HG03280 (cell line): ENCODE measurements at regions not wholly inside any gene's neighbourhood (a gene's known extent, or its start where the extent isn't known, plus 50 kb on each side); places are given as distances from the start of the nearest gene placed in this dataset.

Experiments used
- ATAC-seq: cut with Tn5 transposase; IDR thresholded peaks from one replicate; pipeline ENCODE4 v1.9.1; 2021; ENCODE audit warnings: mild to moderate bottlenecking, moderate library complexity; ENCODE audit not compliant: unreplicated experiment

DNA sequence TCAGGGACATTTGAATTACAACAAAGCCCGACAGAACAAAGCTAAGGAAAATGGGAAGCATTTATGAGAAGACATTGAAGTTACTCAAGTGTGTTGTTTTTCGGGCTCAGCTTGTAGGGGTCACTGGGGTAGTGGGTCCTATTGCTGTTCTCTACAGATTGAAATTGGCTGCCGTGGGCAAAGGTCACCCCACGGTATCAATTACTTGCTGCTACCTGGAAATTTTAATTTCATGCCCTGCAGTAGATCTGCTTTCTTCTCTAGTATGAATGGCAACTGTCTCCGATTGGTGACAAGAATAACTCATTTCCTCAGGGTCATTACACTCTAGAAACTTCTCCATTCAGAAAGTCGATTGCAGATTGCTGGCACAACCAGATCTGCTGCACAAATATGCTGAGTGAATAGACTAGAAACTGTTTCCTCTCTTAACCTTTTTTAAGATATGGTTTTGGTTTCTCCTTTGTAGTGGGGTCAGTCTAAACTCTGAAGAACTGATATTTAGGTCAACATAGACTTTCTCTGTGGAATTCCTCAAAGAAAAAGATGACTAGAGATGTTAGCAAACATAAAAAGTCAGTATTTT is 454.1 kb downstream of the ARHGEF28 start:
- ATAC-seq: no peak

DNA sequence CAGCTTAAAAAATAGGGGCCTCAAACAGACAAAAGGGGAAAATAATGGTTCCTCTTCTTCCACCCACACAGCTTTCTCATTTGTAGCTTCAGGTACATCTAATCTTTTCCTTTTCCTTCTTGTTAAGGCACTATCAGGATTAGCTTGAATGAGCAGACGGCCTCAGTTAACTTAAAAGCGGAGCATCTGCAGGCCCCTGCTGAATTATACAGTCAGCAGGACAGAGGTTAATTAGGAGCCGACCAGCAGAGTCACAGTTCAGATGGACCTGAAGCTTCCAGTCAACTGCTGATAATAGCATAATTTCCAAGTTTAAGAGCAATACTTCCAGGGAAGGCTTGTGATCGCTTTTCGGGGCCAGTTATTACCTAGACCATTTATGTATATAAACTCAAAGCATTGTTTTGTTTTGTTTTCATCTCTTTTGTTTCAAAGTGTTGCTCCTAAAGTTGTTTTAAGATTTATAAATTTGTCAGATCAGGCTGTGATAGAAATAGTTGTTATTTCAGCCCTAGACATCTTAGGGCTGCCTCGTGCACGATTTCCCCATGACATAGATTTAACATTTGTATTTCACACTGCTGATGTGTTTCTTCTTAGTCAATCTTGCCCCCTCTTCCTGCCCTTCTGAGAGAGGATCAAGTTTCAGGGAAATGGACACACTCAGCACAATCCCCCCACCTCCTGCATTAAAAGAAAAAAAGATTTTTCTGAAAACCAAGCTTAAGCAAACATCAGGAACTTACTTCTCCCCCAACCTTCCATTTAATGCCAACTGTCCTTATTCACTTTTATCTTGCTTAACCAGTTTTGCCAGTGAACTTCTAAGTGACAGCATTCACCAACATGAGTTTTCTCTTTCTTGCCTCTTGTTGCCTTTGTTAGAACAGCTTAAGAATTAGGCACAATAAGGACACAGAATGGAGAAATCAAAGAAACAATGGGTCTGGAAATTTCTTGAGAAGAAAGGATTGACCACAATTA is 449.8 kb downstream of the ARHGEF28 start:
- ATAC-seq: no peak

DNA sequence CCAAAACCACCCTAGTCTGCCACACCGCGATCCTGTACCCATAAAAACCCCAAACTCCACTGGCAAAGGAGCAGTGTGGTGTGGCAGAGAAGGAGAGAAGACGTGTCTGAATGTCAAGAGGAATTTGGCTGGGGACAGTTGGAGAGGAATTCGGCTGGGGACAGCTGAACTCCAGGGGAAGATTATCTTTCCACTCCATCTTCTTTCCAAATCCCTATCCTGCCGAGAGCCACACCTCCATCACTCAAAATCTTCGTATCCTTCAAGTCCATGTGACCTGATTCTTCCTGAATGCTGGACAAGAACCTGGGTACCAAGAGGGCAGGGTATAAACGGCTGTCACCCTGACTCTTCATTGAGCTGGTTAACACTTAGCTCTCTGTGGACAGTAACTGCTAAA is 448.1 kb downstream of the ARHGEF28 start:
- no peak for ATAC-seq

DNA sequence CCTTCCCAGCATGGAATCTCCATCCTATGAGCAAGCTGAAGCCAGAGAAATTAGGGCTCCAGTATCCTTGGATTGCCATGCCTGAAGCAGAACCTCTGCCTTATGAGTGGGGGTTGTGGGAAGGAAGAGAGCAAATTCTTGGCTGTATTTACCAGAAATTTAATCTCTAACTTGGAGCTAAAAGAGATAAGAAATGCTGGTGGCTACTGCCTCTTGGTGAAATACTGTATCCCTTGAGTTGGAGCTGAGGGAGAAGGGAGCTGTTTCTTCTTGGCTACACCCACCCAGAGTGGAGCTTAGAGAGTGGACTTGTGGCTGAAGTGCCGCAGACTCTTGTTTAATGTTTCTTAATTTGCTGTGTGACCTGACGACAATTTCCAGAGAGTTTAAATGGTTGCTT is 447.3 kb downstream of the ARHGEF28 start:
- no peak for ATAC-seq

DNA sequence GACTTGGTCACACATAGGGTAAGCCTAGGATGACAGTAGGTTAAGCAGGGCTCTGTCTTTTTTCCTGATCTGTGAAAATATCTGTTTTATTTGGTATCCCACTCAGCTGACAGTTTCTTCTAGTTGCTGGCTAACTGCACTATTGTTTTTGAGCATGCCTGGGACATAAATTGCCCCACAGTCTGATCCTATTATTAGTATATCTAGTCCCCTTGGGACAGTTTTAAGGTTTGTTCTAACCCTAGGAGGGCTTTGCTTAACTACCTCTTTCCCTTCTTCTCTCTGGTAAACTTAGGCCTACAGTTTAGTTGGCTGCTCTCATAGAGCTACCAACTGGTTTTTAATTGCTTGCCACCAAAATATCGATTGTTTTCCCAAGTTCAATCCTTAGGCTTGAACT is 446.6 kb downstream of the ARHGEF28 start:
- no peak for ATAC-seq

DNA sequence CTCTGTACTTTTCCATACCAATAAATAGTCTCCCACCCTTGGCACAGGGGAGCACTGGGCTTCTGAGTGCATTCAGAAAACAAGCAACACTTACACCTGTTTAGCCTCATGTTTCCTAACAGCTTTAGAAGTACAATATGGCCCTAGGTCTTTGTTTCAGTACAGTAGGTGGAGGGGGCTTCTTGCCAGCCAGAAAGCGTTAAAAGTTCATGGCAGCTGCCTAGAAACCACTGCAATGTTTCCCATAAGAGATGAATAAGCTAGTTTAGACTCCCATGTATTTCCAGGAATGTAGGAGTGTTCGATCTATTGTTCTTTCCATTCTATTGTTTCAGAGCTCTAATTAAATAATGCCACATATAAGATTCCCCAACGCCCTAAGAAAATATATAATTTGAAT is 444.8 kb downstream of the ARHGEF28 start:
- ATAC-seq: no peak

DNA sequence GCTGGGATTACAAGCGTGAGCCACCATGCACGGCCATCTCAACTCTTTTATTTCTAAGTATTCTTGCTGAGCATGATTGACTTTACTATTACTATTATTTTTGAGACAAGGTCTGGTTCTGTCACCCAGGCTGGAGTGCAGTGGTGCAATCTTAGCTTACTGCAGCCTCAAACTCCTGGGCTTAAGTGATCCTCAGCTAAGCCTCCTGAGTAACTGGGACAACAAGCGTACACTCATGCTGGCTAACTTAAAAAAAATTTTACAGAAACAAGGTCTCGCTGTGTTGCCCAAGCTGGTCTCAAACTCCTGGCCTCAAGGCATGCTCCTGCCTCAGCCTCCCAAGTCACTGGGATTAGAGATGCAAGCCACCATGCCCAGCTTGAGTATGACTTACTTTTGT is 443.7 kb downstream of the ARHGEF28 start:
- ATAC-seq: no peak

DNA sequence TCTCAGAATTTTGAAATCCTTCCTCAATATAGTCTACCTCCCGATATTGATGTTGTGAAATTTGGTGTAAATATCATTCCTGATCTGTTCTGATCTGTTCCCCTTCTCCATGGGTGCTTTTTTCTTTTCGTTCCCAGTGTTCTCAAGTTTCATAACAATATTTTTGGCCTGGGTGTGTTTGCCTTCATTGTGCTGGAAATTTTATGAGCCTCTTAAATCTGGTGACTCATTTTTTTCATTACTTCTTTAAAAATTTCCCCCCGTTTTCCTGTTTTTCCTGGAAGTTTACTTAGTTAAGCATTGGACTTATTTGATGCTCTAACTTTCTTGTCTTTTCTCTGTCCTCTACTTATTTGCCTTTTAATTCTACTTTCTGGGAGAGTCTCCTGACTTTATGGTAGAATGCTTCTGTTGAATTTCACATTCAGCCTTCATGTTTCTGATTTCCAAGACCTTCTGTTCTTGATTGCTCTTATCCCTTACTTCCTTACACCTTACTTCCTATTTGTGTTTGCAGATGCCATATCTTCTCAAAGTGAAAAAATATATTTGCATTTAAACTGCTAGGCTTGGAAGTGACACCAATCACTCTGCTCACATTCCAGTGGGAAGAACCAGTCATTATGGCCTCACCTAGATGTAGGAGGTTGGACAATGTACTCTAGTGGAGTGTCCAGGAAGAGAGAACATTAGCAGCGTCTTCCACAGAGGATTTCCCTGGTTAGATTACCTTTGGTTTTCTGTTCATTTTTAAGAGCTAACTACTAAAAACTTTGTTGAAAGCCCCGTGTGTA is 441.9 kb downstream of the ARHGEF28 start:
- ATAC-seq: no peak

DNA sequence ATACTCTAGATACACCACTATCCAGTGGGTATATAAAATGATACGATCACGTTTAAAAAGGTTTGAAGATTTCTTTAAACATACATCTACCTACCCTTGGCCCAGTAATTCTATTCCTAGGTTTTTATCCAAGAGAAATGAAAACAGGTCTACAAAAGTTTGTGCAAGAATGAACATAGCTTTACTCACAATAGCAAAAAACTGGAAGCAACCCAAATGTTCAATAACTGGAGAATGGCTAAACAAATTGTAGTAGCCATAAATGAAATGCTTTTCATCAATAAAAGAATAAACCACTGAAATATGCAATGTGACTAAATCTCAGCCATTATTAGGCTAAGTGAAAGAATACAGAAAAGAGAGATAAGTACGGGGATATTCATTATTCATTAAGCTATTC is 438.9 kb downstream of the ARHGEF28 start:
- ATAC-seq: no peak

DNA sequence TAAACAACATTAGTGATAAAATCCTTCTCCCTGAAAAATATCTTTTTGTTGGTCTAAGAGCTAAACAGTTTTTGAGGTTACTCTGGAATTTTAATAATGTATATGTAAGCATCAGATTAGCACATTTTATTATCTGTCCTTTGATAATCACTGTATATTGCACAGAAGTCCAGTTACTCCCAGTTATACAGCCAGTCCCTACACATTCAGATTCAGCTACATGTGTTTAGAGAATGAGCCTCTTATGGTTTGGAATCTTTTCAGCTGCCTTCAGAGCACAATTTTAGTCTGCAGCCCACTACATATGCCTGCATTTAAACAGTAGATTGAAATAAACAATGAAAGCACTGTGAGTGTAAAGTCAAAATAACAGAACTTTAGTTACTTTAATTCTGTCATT is 438.2 kb downstream of the ARHGEF28 start:
- ATAC-seq: no peak

DNA sequence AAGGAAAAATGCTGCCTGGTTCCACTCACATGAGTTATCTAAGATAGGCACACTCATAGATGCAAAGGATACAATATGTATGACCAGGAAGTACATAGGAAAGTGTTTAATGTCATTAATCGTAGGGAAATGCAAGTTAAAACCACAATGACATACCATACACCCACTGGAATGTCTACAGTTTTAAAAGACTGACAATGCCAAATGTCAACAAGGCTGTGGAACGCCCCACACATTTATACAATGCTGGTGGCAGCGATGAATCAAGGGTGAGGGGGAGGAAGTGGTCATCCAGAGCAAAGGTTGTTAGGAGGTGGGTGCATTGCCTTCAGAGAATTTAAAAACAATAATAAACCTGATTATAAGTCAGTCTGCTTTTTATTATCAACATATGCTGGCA is 437.8 kb downstream of the ARHGEF28 start:
- ATAC-seq: no peak

DNA sequence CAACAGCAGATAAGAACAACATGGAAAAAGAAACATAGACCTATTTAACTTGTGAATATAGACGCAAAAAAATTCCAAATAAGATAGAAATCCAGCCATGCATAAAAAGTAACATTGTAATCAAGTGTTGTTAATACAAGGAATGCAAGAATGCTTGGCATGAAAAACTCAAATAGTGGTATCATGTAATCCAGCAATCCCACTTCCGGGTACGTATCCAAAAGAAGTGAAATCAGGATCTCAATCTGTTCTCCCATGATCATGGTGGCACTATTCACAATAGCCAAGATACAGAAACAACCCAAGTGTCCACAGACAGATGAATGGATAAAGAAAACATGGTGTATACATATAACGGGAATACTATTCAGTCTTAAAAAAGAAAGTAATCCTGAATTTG is 437.4 kb downstream of the ARHGEF28 start:
- ATAC-seq: no peak

DNA sequence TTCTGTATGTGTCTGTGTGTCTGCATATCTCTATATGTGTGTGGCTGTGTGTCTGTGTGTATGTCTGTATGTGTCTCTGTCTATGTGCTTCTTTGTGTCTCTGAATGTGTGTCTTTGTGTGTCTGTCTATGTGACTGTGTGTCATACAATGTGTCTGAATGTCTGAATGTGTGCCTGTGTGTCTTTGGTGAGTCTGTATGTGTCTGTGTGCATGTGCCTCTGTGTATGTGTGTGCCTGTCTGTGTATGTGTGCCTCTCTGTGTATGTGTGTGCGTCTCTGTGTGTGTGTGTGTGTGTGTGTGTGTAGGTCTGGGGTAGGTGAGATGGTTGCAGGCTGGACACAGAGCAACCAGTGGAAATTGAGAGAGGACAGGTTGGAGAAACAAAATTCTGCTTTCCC is 435.3 kb downstream of the ARHGEF28 start:
- ATAC-seq: no peak

DNA sequence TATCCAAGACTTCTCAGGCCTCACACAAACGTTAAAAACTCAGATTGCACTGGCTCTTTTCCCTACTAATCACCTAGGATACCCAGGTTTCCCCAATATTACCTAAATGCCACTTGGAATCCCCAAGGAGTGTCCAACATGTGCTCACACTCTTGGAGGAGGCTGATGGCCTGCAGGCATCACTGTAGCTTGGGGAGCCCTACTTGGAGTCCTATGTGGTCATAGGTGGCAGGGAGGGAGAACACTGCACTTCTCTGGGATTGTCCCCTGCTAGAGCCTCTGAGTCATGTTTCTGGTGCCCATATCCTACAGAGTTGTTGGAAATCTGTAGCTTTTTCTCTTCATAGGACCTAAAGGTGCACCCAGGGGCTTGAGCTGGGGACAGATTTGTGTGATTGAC is 433.7 kb downstream of the ARHGEF28 start:
- no peak for ATAC-seq

DNA sequence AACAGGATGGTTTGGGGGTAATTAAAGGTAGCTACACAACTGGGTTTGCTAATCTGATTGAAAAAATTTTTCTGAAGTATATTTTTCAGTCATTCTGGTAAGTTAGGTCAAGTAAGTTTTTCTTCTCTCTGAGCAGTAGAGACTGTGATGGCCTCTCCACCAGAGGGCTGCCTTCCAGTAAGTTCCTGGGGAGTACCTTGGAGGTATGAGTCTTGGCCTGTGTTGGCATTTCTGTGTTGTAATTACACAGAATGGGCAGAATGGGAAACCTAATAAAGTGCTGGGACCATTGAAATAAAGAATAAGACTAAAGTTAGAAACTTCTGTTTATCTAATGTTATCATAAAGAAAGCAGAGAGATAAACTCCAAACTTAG is 430.8 kb downstream of the ARHGEF28 start:
- no peak for ATAC-seq

DNA sequence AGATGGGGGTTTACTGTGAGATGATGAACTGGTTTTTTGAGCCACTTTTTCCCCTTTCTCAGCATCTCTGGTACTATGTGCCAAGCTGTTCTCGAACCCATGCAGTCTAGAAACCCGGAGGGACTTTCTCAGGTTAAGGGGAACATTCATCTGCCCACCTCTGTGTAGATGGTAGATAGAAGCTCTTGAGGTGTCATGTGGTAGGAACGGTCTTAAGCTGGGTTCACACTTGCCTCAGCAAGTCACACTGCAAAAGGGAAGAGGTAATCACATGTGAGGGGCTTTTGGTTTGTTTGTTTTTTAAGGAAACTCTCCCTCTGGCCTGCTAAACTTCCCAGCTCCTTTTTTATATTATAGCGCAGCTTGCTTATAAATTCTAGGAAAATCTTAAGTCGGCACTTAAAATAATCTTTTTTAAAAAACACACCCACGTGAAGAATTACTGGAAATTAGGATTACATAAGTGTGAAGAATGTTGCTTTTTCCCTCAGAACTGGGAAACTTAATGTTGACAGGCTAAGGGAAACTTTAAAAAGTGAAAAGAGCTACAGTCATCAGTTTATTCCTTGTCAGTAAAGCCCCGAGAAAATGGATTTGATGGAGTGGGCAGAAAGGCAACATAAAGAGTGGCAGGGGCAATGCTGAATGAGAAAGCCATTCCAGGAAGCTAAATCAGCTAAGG is 430.3 kb downstream of the ARHGEF28 start:
- no peak for ATAC-seq

DNA sequence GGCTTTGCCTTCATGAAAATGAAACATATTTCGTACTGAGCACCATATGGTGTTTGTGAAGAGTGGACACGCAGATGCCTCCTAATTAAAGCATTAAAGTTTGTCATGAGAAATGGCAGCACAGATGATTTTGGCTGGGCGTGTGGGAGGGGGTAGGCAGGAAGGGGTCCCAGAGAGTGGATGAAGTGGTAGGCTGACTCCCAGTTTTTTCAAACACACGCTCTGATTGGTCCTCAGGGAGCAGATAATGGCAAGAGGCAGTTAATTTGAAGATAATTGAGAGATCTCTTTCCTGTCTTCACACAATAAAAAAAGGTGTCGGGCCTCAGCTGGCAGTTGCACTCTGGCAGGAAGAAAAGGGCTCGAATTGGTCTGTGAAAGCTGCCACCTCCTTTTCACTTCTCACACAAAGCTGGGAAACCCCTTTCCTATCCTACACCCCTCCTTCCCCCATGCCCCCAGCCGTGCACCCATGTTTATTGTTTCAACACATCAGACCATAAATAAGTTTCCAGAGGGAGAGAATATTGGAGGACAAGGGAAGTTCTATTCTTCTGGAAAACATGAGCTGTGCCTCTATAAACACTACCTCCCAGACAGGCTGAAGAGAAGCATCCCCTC is 429.6 kb downstream of the ARHGEF28 start:
- no peak for ATAC-seq

DNA sequence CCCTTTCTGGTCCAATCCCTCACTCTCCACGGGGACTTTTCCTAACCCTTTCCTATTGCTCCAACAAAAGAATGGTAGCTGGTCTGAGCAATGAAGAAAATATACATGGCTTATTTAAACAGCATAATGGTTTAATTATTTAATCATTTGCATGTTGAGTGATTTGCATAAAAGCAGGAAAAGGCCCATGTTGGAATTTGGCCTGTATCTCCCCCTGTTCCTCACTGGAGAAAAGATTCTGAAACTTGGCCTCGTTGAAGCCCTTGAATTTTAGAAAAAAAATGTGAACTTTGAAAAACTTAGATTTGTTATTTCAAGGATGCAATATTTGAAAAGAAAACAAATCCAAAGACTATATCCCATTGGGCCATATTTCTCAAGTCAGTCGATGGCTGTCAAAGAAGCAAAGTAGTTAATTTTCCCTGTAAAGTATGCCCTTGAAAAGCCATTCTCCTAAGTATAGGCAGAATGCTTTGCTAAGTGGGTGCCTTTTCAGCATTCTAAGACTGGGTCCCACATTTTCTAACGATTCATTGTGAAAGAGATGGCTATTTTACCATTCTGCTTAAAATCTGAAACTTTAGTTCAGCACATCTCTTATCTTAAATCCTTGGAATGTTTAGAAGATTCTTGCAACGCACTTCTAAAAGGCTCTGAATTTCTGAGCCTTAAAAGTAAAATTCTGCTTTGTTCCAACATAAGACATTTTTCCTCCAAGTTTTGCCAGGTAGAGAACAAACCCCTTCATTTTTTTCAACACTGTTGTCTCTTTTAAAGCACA is 428.8 kb downstream of the ARHGEF28 start:
- ATAC-seq: no peak

DNA sequence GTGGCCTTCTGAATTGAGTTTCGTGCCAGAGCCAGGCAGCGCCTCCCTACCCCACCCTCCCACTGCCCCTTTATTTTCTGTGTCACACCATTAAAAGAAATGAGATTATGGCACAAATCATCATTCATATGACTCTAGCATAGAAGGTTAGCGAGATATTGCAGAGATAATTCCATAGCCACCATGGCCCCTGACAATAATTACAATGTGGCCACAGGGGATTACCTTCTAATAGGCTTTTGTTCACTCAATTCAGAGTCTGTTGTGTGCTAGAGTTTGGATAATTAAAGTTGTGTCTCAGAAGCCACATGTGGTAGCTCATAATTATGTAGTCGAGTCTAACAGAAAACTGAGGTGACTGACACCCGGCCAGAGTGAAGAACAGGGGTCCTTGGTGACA is 428.1 kb downstream of the ARHGEF28 start:
- no peak for ATAC-seq
